Natural killer cell (primary cell): ENCODE measurements at regions not wholly inside any gene's neighbourhood (a gene's known extent, or its start where the extent isn't known, plus 50 kb on each side); places are given as distances from the start of the nearest gene placed in this dataset.

Experiments
- ATAC-seq, 3 donors: fragments of 150-1000 bp in 2 of 3; fragments of 200-7000 bp in 1 of 3; cut with Tn5 transposase; 1 replicate in 1 of 3; 2 replicates in 2 of 3; pipeline ENCODE4 v1.10.0; 2021; ENCODE audit warnings: mild to moderate bottlenecking in 2 of 3, moderate library complexity in 2 of 3
- DNase-seq, 2 donors: peaks; one replicate each; pipeline versions ENCODE4 v3.0.0 to v3.0.0-alpha.2; 2013 to 2021; ENCODE audit warnings: mixed read lengths in 1 of 2
- H3K27ac ChIP-seq: one replicate; pipeline ENCODE4 v1.5.1; 2013; ENCODE audit warnings: mild to moderate bottlenecking, low read length
- H3K27me3 ChIP-seq: one replicate; pipeline ENCODE4 v1.6.1; 2013; ENCODE audit warnings: low read length; ENCODE audit not compliant: control insufficient read depth, insufficient read depth
- H3K36me3 ChIP-seq: one replicate; pipeline ENCODE4 v1.6.1; 2013; ENCODE audit warnings: low read length; ENCODE audit not compliant: control insufficient read depth, insufficient read depth
- H3K4me1 ChIP-seq: one replicate; pipeline ENCODE4 v1.6.1; 2013; ENCODE audit warnings: low read length; ENCODE audit not compliant: control insufficient read depth, insufficient read depth
- H3K4me3 ChIP-seq: one replicate; pipeline ENCODE4 v1.5.1; 2013; ENCODE audit warnings: low read length
- H3K9me3 ChIP-seq: one replicate; pipeline ENCODE4 v1.6.1; 2013; ENCODE audit warnings: low read length; ENCODE audit not compliant: control insufficient read depth, insufficient read depth
- H3K27ac Mint-ChIP-seq, 2 donors: one replicate each; pipeline ENCODE4 v1.8.0; 2022; ENCODE audit warnings: mild to moderate bottlenecking in 2 of 2, mixed read lengths in 2 of 2, moderate library complexity in 1 of 2
- H3K27me3 Mint-ChIP-seq, 2 donors: one replicate each; pipeline ENCODE4 v1.8.0; 2022; ENCODE audit warnings: low read depth in 2 of 2, mixed read lengths in 2 of 2
- H3K36me3 Mint-ChIP-seq: one replicate; pipeline ENCODE4 v1.8.0; 2022; ENCODE audit warnings: mixed read lengths
- H3K4me1 Mint-ChIP-seq, 2 donors: one replicate each; pipeline ENCODE4 v1.8.0; 2022; ENCODE audit warnings: mixed read lengths in 2 of 2
- H3K4me3 Mint-ChIP-seq: one replicate; pipeline ENCODE4 v1.8.0; 2022; ENCODE audit warnings: mild to moderate bottlenecking, moderate library complexity, mixed read lengths
- H3K9me3 Mint-ChIP-seq, 2 donors: one replicate each; pipeline ENCODE4 v1.8.0; 2022; ENCODE audit warnings: mixed read lengths in 2 of 2
- CTCF ChIP-seq: fragments of 200-600 bp; IDR thresholded peaks from one replicate; pipeline ENCODE4 v1.8.0; 2022; ENCODE audit warnings: antibody characterized with exemption
- WGBS: methylation state at CpG from one replicate; pipeline ENCODE4 v1.1.7; 2013; ENCODE audit warnings: missing lambda C conversion rate; ENCODE audit not compliant: insufficient coverage; 5-methylcytosine and 5-hydroxymethylcytosine counted together
- intact Hi-C: fragments of 100-400 bp; cut with micrococcal nuclease; formaldehyde crosslinking; loops from one replicate; pipeline ENCODE4 v1.14.2; 2022

- Mint-ChIP-seq H3K27me3 (no peaks in the 10 kb centered on the region), H3K36me3 (no peaks in the 10 kb centered on the region), H3K27ac (no peak overlapping the region), H3K4me1 (no peaks in the 10 kb centered on the region), H3K9me3 (no peaks in the 10 kb centered on the region), H3K4me3 (no peak overlapping the region)
- intact Hi-C loops, result no loop called here
- Histone ChIP-seq H3K36me3 (no peaks in the 10 kb centered on the region), H3K9me3 (no peaks in the 10 kb centered on the region), H3K4me1 (no peaks in the 10 kb centered on the region), H3K4me3 (no peak overlapping the region), H3K27me3 (no peaks in the 10 kb centered on the region), H3K27ac (no peak overlapping the region)
- ATAC-seq (no peak), DNase-seq (no peak)
- no peak for TF ChIP-seq CTCF
- WGBS, result 90% methylated on average over 2 of the region's 2 CpGs
These were observed 61.7 kb upstream of the PPP2R2B start for GRCh38 chr5:146940295-146940694.

GRCh38 chr5:146944019-146944418 lies 65.5 kb upstream of the PPP2R2B start:
- intact Hi-C loops, result no loop called here
- H3K9me3 Mint-ChIP-seq, result no peaks in the 10 kb centered on the region
- H3K36me3 Mint-ChIP-seq, result no peaks in the 10 kb centered on the region
- H3K4me1 Mint-ChIP-seq, result peaks cover 13% of the 10 kb centered on the region in 2 donors
- 100% methylated on average over 3 of the region's 3 CpGs for WGBS
- Histone ChIP-seq H3K9me3 (no peaks in the 10 kb centered on the region), H3K4me1 (peaks cover 6% of the 10 kb centered on the region), H3K27me3 (no peaks in the 10 kb centered on the region), H3K36me3 (no peaks in the 10 kb centered on the region), H3K4me3 (no peak overlapping the region), H3K27ac (no peak overlapping the region)
- no peak for TF ChIP-seq CTCF
- no peak for DNase-seq
- no peaks in the 10 kb centered on the region for H3K27me3 Mint-ChIP-seq
- no peak overlapping the region for H3K27ac Mint-ChIP-seq
- ATAC-seq, result no peak
- no peak overlapping the region for H3K4me3 Mint-ChIP-seq

GRCh38 chr5:146944764-146945616 lies 66.4 kb upstream of the PPP2R2B start:
- Mint-ChIP-seq H3K4me1 (peaks cover 13% of the 10 kb centered on the region in 2 donors), H3K4me3 (no peak overlapping the region), H3K9me3 (no peaks in the 10 kb centered on the region), H3K27ac (no peak overlapping the region), H3K27me3 (no peaks in the 10 kb centered on the region), H3K36me3 (no peaks in the 10 kb centered on the region)
- Histone ChIP-seq H3K4me1 (peaks cover 6% of the 10 kb centered on the region), H3K27ac (no peak overlapping the region), H3K9me3 (no peaks in the 10 kb centered on the region), H3K4me3 (no peak overlapping the region), H3K36me3 (no peaks in the 10 kb centered on the region), H3K27me3 (no peaks in the 10 kb centered on the region)
- TF ChIP-seq CTCF, result no peak
- DNase-seq (no peak), ATAC-seq (no peak)
- intact Hi-C loops, result loop anchor here (5.0 kb wide), 1 partner anchor 283 kb away; no protein-coding TSS in a partner anchor
- WGBS, result 95% methylated on average over 3 of the region's 4 CpGs
